Keratinocyte (primary cell): ENCODE measurements at regions not wholly inside any gene's neighbourhood (a gene's known extent, or its start where the extent isn't known, plus 50 kb on each side); places are given as distances from the start of the nearest gene placed in this dataset.

ENCODE experiments used
- DNase-seq: peaks from one replicate; pipeline ENCODE4 v3.0.0-alpha.2; 2011; ENCODE audit warnings: low read depth, missing footprints, low spot score
- FAIRE-seq: peaks from 2 replicates; lab custom pipeline; 2011; peaks lifted over from hg19 to GRCh38; lab: Jason Lieb, UNC
- H2AFZ ChIP-seq: 2 replicates; pipeline ENCODE4 v1.6.0; 2012; ENCODE audit warnings: low read length, control low read depth, inconsistent platforms; ENCODE audit not compliant: control insufficient read depth
- H3K27ac ChIP-seq: 2 replicates; pipeline ENCODE4 v1.5.1; 2011; ENCODE audit warnings: low read length; ENCODE audit not compliant: control insufficient read depth, insufficient read depth
- H3K27me3 ChIP-seq: 3 replicates; pipeline ENCODE4 v1.6.0; 2011; ENCODE audit warnings: low read length; ENCODE audit not compliant: control insufficient read depth, insufficient read depth; ENCODE audit errors: extremely low read depth
- H3K36me3 ChIP-seq, 2 experiments: 2 replicates in 1 of 2; 3 replicates in 1 of 2; pipeline ENCODE4 v1.5.1; 2011; ENCODE audit warnings: low read length in 2 of 2, mild to moderate bottlenecking in 1 of 2; ENCODE audit not compliant: control insufficient read depth in 2 of 2, insufficient read depth in 2 of 2; ENCODE audit errors: extremely low read depth in 1 of 2
- H3K4me1 ChIP-seq: 3 replicates; pipeline ENCODE4 v1.5.1; 2011; ENCODE audit warnings: low read length; ENCODE audit not compliant: control insufficient read depth, insufficient read depth; ENCODE audit errors: extremely low read depth
- H3K4me2 ChIP-seq: 3 replicates; pipeline ENCODE4 v1.6.0; 2011; ENCODE audit warnings: low read depth, low read length; ENCODE audit not compliant: control insufficient read depth, insufficient read depth; ENCODE audit errors: extremely low read depth
- H3K4me3 ChIP-seq, 3 experiments: fragments of 200-600 bp in 1 of 3; sonication (generic) in 1 of 3; 2 replicates in 2 of 3; 3 replicates in 1 of 3; pipeline ENCODE4 v1.5.1; 2011 to 2016; ENCODE audit warnings: low read length in 3 of 3, mild to moderate bottlenecking in 3 of 3, control low read depth in 2 of 3, inconsistent platforms in 1 of 3, low read depth in 1 of 3, mixed read lengths in 1 of 3, mixed run types in 1 of 3, moderate library complexity in 1 of 3; ENCODE audit not compliant: control insufficient read depth in 2 of 3, insufficient read depth in 2 of 3; ENCODE audit errors: extremely low read depth in 1 of 3
- H3K79me2 ChIP-seq: 2 replicates; pipeline ENCODE4 v1.6.0; 2012; ENCODE audit warnings: low read length; ENCODE audit not compliant: control insufficient read depth, insufficient read depth
- H3K9ac ChIP-seq: 3 replicates; pipeline ENCODE4 v1.6.0; 2011; ENCODE audit warnings: low read length; ENCODE audit not compliant: control insufficient read depth, insufficient read depth; ENCODE audit errors: extremely low read depth
- H3K9me1 ChIP-seq: 3 replicates; pipeline ENCODE4 v1.6.0; 2011; ENCODE audit warnings: low read length; ENCODE audit not compliant: control insufficient read depth, insufficient read depth; ENCODE audit errors: extremely low read depth
- H3K9me3 ChIP-seq: 2 replicates; pipeline ENCODE4 v1.5.1; 2012; ENCODE audit warnings: low read depth, low read length; ENCODE audit not compliant: control insufficient read depth
- H4K20me1 ChIP-seq: 3 replicates; pipeline ENCODE4 v1.6.0; 2011; ENCODE audit warnings: low read length; ENCODE audit not compliant: control insufficient read depth, insufficient read depth; ENCODE audit errors: extremely low read depth
- EZH2 ChIP-seq: IDR thresholded peaks from one replicate; pipeline ENCODE4 v1.6.1; 2012; ENCODE audit warnings: inconsistent platforms, mild to moderate bottlenecking, low read length, moderate library complexity
- dilution Hi-C: fragments of 300-500 bp; cut with MboI; formaldehyde crosslinking; loops from one replicate; pipeline ENCODE4 v1.7.0; 2020; ENCODE audit warnings: low sequenced_read_pairs; ENCODE audit not compliant: extremely low pct_ligation_motif_present
- TF ChIP-seq, protein P1 (sequence below), 3 experiments: IDR thresholded peaks in 1 of 3; conservative IDR thresholded peaks in 1 of 3; optimal IDR thresholded peaks in 1 of 3; 2 replicates in 2 of 3; 3 replicates in 1 of 3; pipeline versions ENCODE3 to v1.5.1; 2011; ENCODE audit warnings: low read length in 3 of 3, mild to moderate bottlenecking in 3 of 3, moderate library complexity in 2 of 3, control low read depth in 1 of 3, inconsistent platforms in 1 of 3; ENCODE audit not compliant: insufficient read depth in 2 of 3; ENCODE audit errors: extremely low read depth in 1 of 3

DNA sequence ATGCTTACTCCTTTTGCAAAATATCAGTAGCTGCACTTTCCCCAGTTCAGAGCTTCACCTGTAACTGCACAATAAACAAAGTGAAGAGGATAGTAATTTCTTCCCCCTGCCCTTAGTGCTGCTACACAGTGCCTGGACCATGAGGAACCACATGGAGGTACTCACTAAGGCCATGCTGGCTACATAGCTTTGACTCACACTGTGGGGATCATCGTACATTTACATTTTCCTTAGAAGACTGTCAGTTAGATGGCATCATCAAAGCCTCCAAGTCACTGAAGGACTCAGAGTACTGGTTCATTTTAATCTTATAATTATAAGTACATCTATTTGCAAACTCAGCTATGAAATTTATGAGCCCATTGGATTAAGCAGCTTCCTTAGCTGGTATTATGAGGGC, 1416.5 kb upstream of the CELF4 start:
- no peak for TF ChIP-seq EZH2
- TF ChIP-seq, protein P1, sequence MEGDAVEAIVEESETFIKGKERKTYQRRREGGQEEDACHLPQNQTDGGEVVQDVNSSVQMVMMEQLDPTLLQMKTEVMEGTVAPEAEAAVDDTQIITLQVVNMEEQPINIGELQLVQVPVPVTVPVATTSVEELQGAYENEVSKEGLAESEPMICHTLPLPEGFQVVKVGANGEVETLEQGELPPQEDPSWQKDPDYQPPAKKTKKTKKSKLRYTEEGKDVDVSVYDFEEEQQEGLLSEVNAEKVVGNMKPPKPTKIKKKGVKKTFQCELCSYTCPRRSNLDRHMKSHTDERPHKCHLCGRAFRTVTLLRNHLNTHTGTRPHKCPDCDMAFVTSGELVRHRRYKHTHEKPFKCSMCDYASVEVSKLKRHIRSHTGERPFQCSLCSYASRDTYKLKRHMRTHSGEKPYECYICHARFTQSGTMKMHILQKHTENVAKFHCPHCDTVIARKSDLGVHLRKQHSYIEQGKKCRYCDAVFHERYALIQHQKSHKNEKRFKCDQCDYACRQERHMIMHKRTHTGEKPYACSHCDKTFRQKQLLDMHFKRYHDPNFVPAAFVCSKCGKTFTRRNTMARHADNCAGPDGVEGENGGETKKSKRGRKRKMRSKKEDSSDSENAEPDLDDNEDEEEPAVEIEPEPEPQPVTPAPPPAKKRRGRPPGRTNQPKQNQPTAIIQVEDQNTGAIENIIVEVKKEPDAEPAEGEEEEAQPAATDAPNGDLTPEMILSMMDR (optimal IDR thresholded peaks at IDR 0.05 in 1 of 3, IDR thresholded peaks at IDR 0.05 in 1 of 3, conservative IDR thresholded peaks at IDR 0.05 in 1 of 3; ENCODE audit: extremely low read depth in 1 of 3, insufficient read depth in 2 of 3, low read length in 3 of 3), result no peak
- no peaks in the 10 kb centered on the region for H3K4me1 ChIP-seq
- no peak overlapping the region for H3K27ac ChIP-seq
- no peaks in the 10 kb centered on the region for H3K9me1 ChIP-seq
- dilution Hi-C loops, result no loop called here
- no peaks in the 10 kb centered on the region for H3K27me3 ChIP-seq
- FAIRE-seq (no peak), DNase-seq (no peak)
- no peak overlapping the region for H3K4me2 ChIP-seq
- no peak overlapping the region for H3K4me3 ChIP-seq
- no peak overlapping the region for H2AFZ ChIP-seq
- no peak overlapping the region for H3K9ac ChIP-seq
- no peaks in the 10 kb centered on the region for H3K79me2 ChIP-seq
- H3K9me3 ChIP-seq, result no peaks in the 10 kb centered on the region
- H3K36me3 ChIP-seq, result no peaks in the 10 kb centered on the region
- H4K20me1 ChIP-seq, result no peaks in the 10 kb centered on the region

DNA sequence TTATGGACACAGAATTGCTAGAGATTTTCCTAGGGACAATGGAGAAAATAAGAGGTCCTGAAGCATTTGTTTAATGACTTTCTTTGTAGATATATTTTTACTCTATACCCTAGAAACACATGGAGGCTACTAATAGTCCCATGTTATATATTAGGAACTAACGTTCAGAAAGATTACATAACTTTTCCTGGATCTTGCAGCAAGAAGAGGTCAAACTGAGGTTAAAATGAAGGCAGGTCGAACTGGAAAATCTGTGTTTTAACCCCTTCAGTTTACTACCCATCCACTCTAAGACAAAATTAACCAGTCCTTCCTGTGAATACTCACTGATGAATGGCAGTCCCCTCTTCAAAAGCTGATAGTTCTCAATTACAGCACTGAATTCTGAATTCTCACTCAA, 1415.8 kb upstream of the CELF4 start:
- no peaks in the 10 kb centered on the region for H3K36me3 ChIP-seq
- no peak overlapping the region for H3K27ac ChIP-seq
- dilution Hi-C loops, result no loop called here
- no peak overlapping the region for H3K9ac ChIP-seq
- no peak overlapping the region for H3K4me2 ChIP-seq
- DNase-seq (no peak), FAIRE-seq (no peak)
- no peak overlapping the region for H3K4me3 ChIP-seq
- H3K79me2 ChIP-seq, result no peaks in the 10 kb centered on the region
- TF ChIP-seq EZH2, result no peak
- TF ChIP-seq, protein P1 (optimal IDR thresholded peaks at IDR 0.05 in 1 of 3, IDR thresholded peaks at IDR 0.05 in 1 of 3, conservative IDR thresholded peaks at IDR 0.05 in 1 of 3; ENCODE audit: extremely low read depth in 1 of 3, insufficient read depth in 2 of 3, low read length in 3 of 3), result no peak
- H2AFZ ChIP-seq, result no peak overlapping the region
- H3K9me1 ChIP-seq, result no peaks in the 10 kb centered on the region
- no peaks in the 10 kb centered on the region for H3K9me3 ChIP-seq
- no peaks in the 10 kb centered on the region for H3K4me1 ChIP-seq
- no peaks in the 10 kb centered on the region for H3K27me3 ChIP-seq
- no peaks in the 10 kb centered on the region for H4K20me1 ChIP-seq
